Activated CD8-positive, alpha-beta T cell treated with anti-CD3 and anti-CD28 coated beads, Interleukin-2, amount 10 ng/mL, durations not matched to agents 7 days and 5 days (primary cell): ENCODE measurements at regions not wholly inside any gene's neighbourhood (a gene's known extent, or its start where the extent isn't known, plus 50 kb on each side); places are given as distances from the start of the nearest gene placed in this dataset.
A peak's percentile ranks its signal among the peaks of the same experiment; 100 is the strongest.
"Not testable (repeated sequence)": the region's sequence is repeated elsewhere in the genome, so short reads cannot be mapped to it uniquely, and the experiment has no call there.

ENCODE experiments used
- ATAC-seq: fragments of 150-1000 bp; cut with Tn5 transposase; one replicate; pipeline ENCODE4 v1.10.0; 2021; ENCODE audit warnings: moderate library complexity
- CTCF ChIA-PET: fragments of 350-600 bp; sonication (Branson Sonifier 250); formaldehyde crosslinking; loops from one replicate; lab custom pipeline; 2021; ENCODE audit warnings: antibody characterized with exemption; lab: Charles Lee
- POLR2A ChIA-PET: fragments of 350-600 bp; sonication (Branson Sonifier 250); formaldehyde crosslinking; loops from one replicate; lab custom pipeline; 2021; ENCODE audit warnings: antibody characterized with exemption; lab: Charles Lee
- DNase-seq: peaks from one replicate; pipeline ENCODE4 v3.0.0-alpha.2; 2020
- H3K27ac Mint-ChIP-seq: one replicate; pipeline ENCODE4 v1.8.0; 2021; ENCODE audit warnings: mild to moderate bottlenecking, mixed read lengths
- H3K27me3 Mint-ChIP-seq: one replicate; pipeline ENCODE4 v1.8.0; 2021; ENCODE audit warnings: low read depth, mixed read lengths
- H3K36me3 Mint-ChIP-seq: one replicate; pipeline ENCODE4 v1.8.0; 2021; ENCODE audit warnings: low read depth, mixed read lengths
- H3K4me1 Mint-ChIP-seq: one replicate; pipeline ENCODE4 v1.8.0; 2021; ENCODE audit warnings: low read depth, mixed read lengths
- H3K4me3 Mint-ChIP-seq: one replicate; pipeline ENCODE4 v1.8.0; 2021; ENCODE audit warnings: mild to moderate bottlenecking, mixed read lengths
- H3K9me3 Mint-ChIP-seq: one replicate; pipeline ENCODE4 v1.8.0; 2022; ENCODE audit warnings: mixed read lengths; ENCODE audit not compliant: insufficient read depth

DNA sequence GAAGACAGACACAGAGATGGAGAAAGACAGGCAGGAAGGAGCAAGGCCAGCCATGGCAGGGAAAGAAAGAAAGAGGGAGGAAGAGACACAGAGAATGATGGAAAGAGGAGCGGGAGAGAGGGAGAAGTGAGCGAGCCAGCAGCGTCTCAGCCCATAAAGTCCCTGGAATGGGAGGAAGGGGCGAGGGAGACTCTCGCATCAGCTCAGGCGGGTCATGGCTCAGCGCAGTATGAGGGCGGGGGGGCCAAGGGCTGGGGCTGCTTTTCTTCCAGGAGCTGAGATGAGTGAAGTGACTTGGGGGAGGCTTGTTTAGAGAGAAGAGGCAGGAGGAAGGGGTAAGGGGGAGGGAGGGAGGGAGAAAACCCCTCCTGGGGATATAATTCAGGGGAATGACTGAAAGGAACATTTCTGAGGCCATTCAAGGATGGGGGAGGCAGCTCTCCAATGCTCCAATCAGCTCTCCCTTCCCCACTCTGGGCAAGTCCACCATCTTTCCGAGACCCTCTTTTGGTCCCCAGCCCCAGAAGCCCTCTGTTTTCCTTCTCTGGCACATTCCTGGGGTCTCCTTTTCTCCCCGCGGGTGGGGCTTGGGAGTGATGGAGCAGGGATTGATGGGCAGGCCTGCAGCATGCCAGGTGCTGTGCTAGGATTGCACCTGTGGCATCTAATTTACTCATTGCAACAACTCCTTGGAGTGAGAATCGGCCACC, 87.9 kb downstream of the HIF1AN start:
- Mint-ChIP-seq H3K27ac (no peak overlapping the region), H3K4me1 (no peaks in the 10 kb centered on the region), H3K36me3 (no peaks in the 10 kb centered on the region), H3K4me3 (no peak overlapping the region), H3K9me3 (no peaks in the 10 kb centered on the region), H3K27me3 (peaks cover 60% of the 10 kb centered on the region)
- DNase-seq (no peak), ATAC-seq (no peak)
- POLR2A ChIA-PET = no interaction called here
- CTCF ChIA-PET = interaction anchor here (1.0 kb wide), 1 partner anchor 248 kb away, joined by 3 read pairs; no protein-coding TSS in a partner anchor

DNA sequence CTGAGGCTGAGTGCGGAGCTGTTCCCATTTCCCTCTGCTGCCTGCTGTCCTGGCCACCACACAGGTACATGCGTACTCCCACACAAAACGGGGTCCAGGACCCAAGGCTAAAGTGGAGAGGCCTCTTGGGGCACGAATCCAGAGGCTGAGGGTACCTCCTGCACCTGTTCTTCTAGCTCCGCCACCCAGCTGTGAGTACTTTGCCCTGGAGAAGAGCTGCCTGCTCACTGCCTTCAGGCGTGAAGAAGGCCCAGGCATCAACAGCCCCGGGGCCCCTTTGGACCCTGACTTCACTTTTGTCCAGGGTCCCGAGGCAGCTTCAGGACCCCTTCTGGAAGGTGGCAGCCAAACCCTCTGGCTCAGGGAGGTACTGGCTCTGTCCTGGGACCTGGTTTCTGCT, 88.6 kb downstream of the HIF1AN start:
- ChIA-PET CTCF (no interaction called here), POLR2A (no interaction called here)
- Mint-ChIP-seq H3K27me3 (peaks cover 54% of the 10 kb centered on the region), H3K36me3 (no peaks in the 10 kb centered on the region), H3K4me1 (no peaks in the 10 kb centered on the region), H3K9me3 (no peaks in the 10 kb centered on the region), H3K27ac (no peak overlapping the region), H3K4me3 (no peak overlapping the region)
- ATAC-seq (no peak), DNase-seq (no peak)

GRCh38 chr10:100625816-100626215, 90.1 kb downstream of the HIF1AN start:
- Mint-ChIP-seq H3K4me1 (no peaks in the 10 kb centered on the region), H3K9me3 (no peaks in the 10 kb centered on the region), H3K4me3 (no peak overlapping the region), H3K27ac (no peak overlapping the region), H3K36me3 (no peaks in the 10 kb centered on the region), H3K27me3 (peaks cover 46% of the 10 kb centered on the region)
- DNase-seq (no peak), ATAC-seq (no peak)
- ChIA-PET POLR2A (no interaction called here), CTCF (no interaction called here)

- ATAC-seq = no peak
- no peak overlapping the region for H3K27ac Mint-ChIP-seq
- H3K27me3 Mint-ChIP-seq = peaks cover 36% of the 10 kb centered on the region
- ChIA-PET CTCF (no interaction called here), POLR2A (no interaction called here)
- H3K4me1 Mint-ChIP-seq = no peaks in the 10 kb centered on the region
- no peaks in the 10 kb centered on the region for H3K9me3 Mint-ChIP-seq
- no peak for DNase-seq
- no peak overlapping the region for H3K4me3 Mint-ChIP-seq
- H3K36me3 Mint-ChIP-seq = no peaks in the 10 kb centered on the region
Observed at GRCh38 chr10:100628061-100628460, 92.3 kb downstream of the HIF1AN start.

- DNase-seq = no peak
Observed at GRCh38 chr10:100631192-100631591, 95.4 kb downstream of the HIF1AN start.

DNA sequence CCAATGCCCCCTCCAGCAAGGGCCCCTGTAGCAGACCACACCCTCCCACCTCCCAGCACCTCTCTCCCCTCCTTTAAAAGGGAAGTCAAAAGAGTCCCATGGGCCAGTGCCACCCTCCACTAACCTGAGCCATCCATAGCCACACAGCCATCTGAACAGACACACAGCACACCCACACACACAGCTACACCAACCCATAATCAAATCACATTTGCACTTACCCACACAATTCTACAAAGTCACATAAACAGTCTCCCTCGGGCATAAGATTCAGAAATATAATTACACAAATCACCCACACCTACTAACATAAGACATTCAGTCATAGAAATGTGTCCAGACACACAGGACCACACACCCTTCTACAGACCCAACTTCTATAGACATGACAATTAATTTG, 96.3 kb downstream of the HIF1AN start:
- Mint-ChIP-seq H3K27me3 (peaks cover 19% of the 10 kb centered on the region), H3K9me3 (no peaks in the 10 kb centered on the region), H3K4me1 (no peaks in the 10 kb centered on the region), H3K4me3 (no peak overlapping the region), H3K27ac (no peak overlapping the region), H3K36me3 (no peaks in the 10 kb centered on the region)
- ATAC-seq (no peak), DNase-seq (no peak)
- POLR2A ChIA-PET = no interaction called here
- CTCF ChIA-PET = no interaction called here

More at GRCh38 chr10:100631192-100631591, 95.4 kb downstream of the HIF1AN start:
- ChIA-PET POLR2A (no interaction called here), CTCF (no interaction called here)
- Mint-ChIP-seq H3K4me3 (no peak overlapping the region), H3K36me3 (no peaks in the 10 kb centered on the region), H3K9me3 (no peaks in the 10 kb centered on the region), H3K27me3 (peaks cover 25% of the 10 kb centered on the region), H3K27ac (no peak overlapping the region), H3K4me1 (no peaks in the 10 kb centered on the region)
- no peak for ATAC-seq

GRCh38 chr10:100634034-100634433, 98.3 kb downstream of the HIF1AN start:
- Mint-ChIP-seq H3K36me3 (no peaks in the 10 kb centered on the region), H3K27me3 (peaks cover 27% of the 10 kb centered on the region), H3K27ac (no peak overlapping the region), H3K4me1 (no peaks in the 10 kb centered on the region), H3K9me3 (no peaks in the 10 kb centered on the region), H3K4me3 (no peak overlapping the region)
- POLR2A ChIA-PET = no interaction called here
- CTCF ChIA-PET = no interaction called here
- DNase-seq = no peak
- no peak for ATAC-seq

DNA sequence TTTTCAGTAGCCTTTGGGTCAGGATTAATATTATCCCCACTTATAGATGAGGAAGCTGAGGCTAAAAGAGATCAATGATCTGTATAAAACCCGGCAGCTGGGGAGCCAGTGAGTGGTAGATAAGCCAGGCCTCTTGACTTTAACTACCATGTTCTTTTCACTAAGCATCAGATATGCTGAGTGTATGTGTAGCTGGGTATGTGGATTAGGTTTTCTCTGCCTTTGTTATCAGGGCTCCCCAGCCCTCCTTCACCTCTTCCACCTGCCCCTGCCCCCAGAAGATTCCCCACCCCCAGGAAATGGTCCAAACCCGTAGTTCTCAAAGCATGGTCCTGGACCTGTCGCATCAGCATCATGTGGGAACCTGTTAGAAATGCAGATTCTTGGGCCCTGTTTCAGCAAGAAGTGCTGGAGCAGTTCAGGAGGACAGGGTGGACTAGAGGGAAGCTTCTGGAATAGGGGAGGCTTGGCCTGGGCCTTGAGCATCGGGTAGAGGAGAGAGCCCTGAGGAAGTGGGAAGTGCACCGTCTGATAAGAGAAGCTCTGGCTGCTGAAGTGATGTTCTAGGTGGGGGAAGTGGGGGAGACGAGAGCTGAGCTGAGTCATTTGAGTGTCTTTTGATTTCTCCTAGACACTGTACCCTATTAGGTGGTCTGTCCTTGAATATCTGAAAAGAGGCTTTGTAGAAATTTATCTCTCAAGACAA, 101.3 kb downstream of the HIF1AN start:
- Mint-ChIP-seq H3K4me1 (no peaks in the 10 kb centered on the region), H3K4me3 (no peak overlapping the region), H3K36me3 (no peaks in the 10 kb centered on the region), H3K27me3 (peaks cover 45% of the 10 kb centered on the region), H3K9me3 (no peaks in the 10 kb centered on the region), H3K27ac (no peak overlapping the region)
- ATAC-seq (no peak), DNase-seq (no peak)
- POLR2A ChIA-PET = no interaction called here
- CTCF ChIA-PET = interaction anchor here (0.9 kb wide), 1 partner anchor 76 kb away, joined by 3 read pairs; no protein-coding TSS in a partner anchor

DNA sequence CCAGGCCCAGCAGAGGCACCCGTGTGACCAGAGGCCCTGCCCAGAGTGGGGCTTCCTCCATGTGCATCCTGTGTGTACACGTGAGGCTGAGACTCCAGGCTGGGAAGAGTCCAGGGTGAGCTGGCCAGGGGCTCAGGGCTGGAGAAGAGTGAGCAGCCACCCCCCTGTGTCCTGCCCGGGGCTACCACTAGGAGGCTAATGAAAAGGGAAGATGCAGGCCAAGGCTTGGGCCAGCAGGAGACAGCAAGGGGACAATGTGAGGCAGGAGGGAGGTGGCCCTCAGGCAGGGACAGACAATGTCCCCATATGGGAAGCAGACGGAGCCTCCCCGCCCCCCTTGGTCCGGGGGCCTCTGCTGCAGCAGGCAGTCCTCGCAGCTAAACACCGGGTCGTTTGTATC, 102.0 kb downstream of the HIF1AN start:
- POLR2A ChIA-PET = no interaction called here
- CTCF ChIA-PET = interaction anchor here (0.9 kb wide), 1 partner anchor 77 kb away, joined by 3 read pairs; no protein-coding TSS in a partner anchor
- Mint-ChIP-seq H3K4me1 (no peaks in the 10 kb centered on the region), H3K9me3 (no peaks in the 10 kb centered on the region), H3K27me3 (peaks cover 50% of the 10 kb centered on the region), H3K36me3 (no peaks in the 10 kb centered on the region), H3K4me3 (no peak overlapping the region), H3K27ac (no peak overlapping the region)
- ATAC-seq (peak; percentile 49), DNase-seq (no peak)

GRCh38 chr10:100638969-100639368, 103.2 kb downstream of the HIF1AN start:
- H3K36me3 Mint-ChIP-seq, ATAC-seq, DNase-seq, H3K4me3 Mint-ChIP-seq, H3K9me3 Mint-ChIP-seq, H3K27ac Mint-ChIP-seq, POLR2A ChIA-PET, H3K4me1 Mint-ChIP-seq, CTCF ChIA-PET: not testable (repeated sequence)
- peaks cover 51% of the 10 kb centered on the region for H3K27me3 Mint-ChIP-seq

- no peaks in the 10 kb centered on the region for H3K4me1 Mint-ChIP-seq
Observed at GRCh38 chr10:100642295-100642994, 102.9 kb upstream of the PAX2 start.

DNA sequence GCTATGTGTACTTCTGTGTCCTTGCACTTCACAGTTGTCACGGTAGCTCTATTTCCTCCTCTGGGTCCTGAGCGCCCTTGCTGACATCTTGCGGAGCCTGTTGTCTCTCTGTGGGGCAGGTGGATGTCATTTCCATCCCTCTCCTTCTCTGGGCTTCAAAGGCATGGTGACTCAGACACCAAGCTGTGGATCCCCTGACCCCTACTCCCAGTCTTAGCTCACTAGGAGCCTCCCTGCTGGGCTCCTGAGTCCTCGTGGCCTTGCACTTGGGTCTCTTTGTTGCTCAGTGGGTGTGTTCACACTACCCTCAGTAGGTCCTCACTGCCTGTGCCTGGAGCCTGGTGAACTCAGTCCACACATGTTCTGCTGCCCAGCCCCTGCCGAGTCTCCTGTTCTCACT, 100.3 kb upstream of the PAX2 start:
- ChIA-PET CTCF (no interaction called here), POLR2A (no interaction called here)
- ATAC-seq (no peak), DNase-seq (no peak)
- H3K4me1 Mint-ChIP-seq = no peaks in the 10 kb centered on the region
- no peaks in the 10 kb centered on the region for H3K9me3 Mint-ChIP-seq
- H3K4me3 Mint-ChIP-seq = no peak overlapping the region
- H3K27ac Mint-ChIP-seq = no peak overlapping the region
- no peaks in the 10 kb centered on the region for H3K36me3 Mint-ChIP-seq
- H3K27me3 Mint-ChIP-seq = peaks cover 57% of the 10 kb centered on the region

More at GRCh38 chr10:100642295-100642994, 102.9 kb upstream of the PAX2 start:
- Mint-ChIP-seq H3K36me3 (no peaks in the 10 kb centered on the region), H3K27ac (no peak overlapping the region), H3K27me3 (peaks cover 63% of the 10 kb centered on the region), H3K4me3 (no peak overlapping the region), H3K9me3 (no peaks in the 10 kb centered on the region)
- no peak for ATAC-seq
- DNase-seq = no peak
- ChIA-PET CTCF (no interaction called here), POLR2A (no interaction called here)
